Esophagus muscularis mucosa (tissue), 4 donors: ENCODE measurements at regions not wholly inside any gene's neighbourhood (a gene's known extent, or its start where the extent isn't known, plus 50 kb on each side); places are given as distances from the start of the nearest gene placed in this dataset.

ENCODE experiments used
- DNase-seq: peaks from one replicate; pipeline ENCODE4 v3.0.0-alpha.2; 2017; ENCODE audit errors: extremely low spot score
- H3K27ac ChIP-seq, 4 donors: fragments of 200-600 bp; sonication (generic); replicated peaks in 1 of 4; 1 replicate in 3 of 4; 2 replicates in 1 of 4; pipeline ENCODE4 v1.5.1; 2016 to 2019; ENCODE audit warnings: mild to moderate bottlenecking in 1 of 4
- H3K27me3 ChIP-seq, 4 donors: fragments of 200-600 bp; sonication (generic); one replicate each; pipeline versions ENCODE4 v1.5.1 to v1.6.0; 2016 to 2019
- H3K36me3 ChIP-seq, 4 donors: fragments of 200-600 bp; sonication (generic); one replicate each; pipeline ENCODE4 v1.5.1; 2016 to 2019
- H3K4me1 ChIP-seq, 4 donors: fragments of 200-600 bp; sonication (generic); one replicate each; pipeline ENCODE4 v1.5.1; 2016 to 2019
- H3K4me3 ChIP-seq, 4 donors: fragments of 200-600 bp; sonication (generic); 1 replicate in 2 of 4; 2 replicates in 2 of 4; pipeline ENCODE4 v1.5.1; 2016 to 2019; ENCODE audit warnings: mild to moderate bottlenecking in 4 of 4, moderate library complexity in 1 of 4
- H3K9me3 ChIP-seq, 4 donors: fragments of 200-600 bp; sonication (generic); 1 replicate in 3 of 4; 2 replicates in 1 of 4; pipeline ENCODE4 v1.5.1; 2016 to 2019
- CTCF ChIP-seq, 3 experiments: fragments of 200-600 bp in 2 of 3; fragments of 450-650 bp in 1 of 3; sonication (generic) in 2 of 3; IDR thresholded peaks; one replicate each; pipeline ENCODE4 v1.5.1; 2017 to 2019; ENCODE audit warnings: antibody characterized with exemption in 3 of 3, mild to moderate bottlenecking in 2 of 3, moderate library complexity in 1 of 3
- EP300 ChIP-seq: sonication (generic); formaldehyde crosslinking; IDR thresholded peaks from one replicate; pipeline ENCODE4 v1.6.1; 2017; ENCODE audit warnings: antibody characterized with exemption
- POLR2A ChIP-seq: fragments of 450-650 bp; IDR thresholded peaks from one replicate; pipeline ENCODE4 v1.6.1; 2017; ENCODE audit warnings: antibody characterized with exemption, moderate library complexity, mild to moderate bottlenecking, low read depth
- POLR2AphosphoS5 ChIP-seq, 2 donors: sonication (generic); formaldehyde crosslinking; IDR thresholded peaks; one replicate each; pipeline ENCODE4 v1.6.1; 2017; ENCODE audit warnings: antibody characterized with exemption in 2 of 2
- WGBS: methylation state at CpG from one replicate; pipeline ENCODE4 v1.1.5; 2018; 5-methylcytosine and 5-hydroxymethylcytosine counted together
- intact Hi-C: fragments of 100-400 bp; cut with DNase I; formaldehyde crosslinking; loops from one replicate; pipeline ENCODE4 v1.15.1; 2023

GRCh38 chr1:221328371-221328770 lies 413.5 kb downstream of the DUSP10 start:
- intact Hi-C loops: no loop called here
- Histone ChIP-seq H3K4me1 (peaks cover 0 to 1% (median 0%) of the 10 kb centered on the region in 4 donors), H3K27ac (no peak overlapping the region), H3K36me3 (no peaks in the 10 kb centered on the region), H3K4me3 (no peak overlapping the region), H3K27me3 (no peaks in the 10 kb centered on the region), H3K9me3 (peaks cover 0 to 19% (median 13%) of the 10 kb centered on the region in 4 donors)
- TF ChIP-seq POLR2A (no peak), CTCF (IDR thresholded peaks at IDR 0.05) (no peak), POLR2AphosphoS5 (IDR thresholded peaks at IDR 0.05) (no peak), EP300 (no peak)
- no peak for DNase-seq
- 85% methylated on average over 2 of the region's 2 CpGs for WGBS

- 95% methylated on average over 1 of the region's 1 CpG for WGBS
- no peak overlapping the region for H3K4me3 ChIP-seq
- H3K9me3 ChIP-seq: peaks cover 0 to 19% (median 13%) of the 10 kb centered on the region in 4 donors
- no peak overlapping the region for H3K27ac ChIP-seq
- H3K36me3 ChIP-seq: no peaks in the 10 kb centered on the region
- no peak for DNase-seq
- peaks cover 0 to 33% (median 31%) of the 10 kb centered on the region in 4 donors for H3K4me1 ChIP-seq
- intact Hi-C loops: no loop called here
- no peaks in the 10 kb centered on the region for H3K27me3 ChIP-seq
- no peak for TF ChIP-seq CTCF (IDR thresholded peaks at IDR 0.05)
- no peak for TF ChIP-seq POLR2A
- no peak for TF ChIP-seq POLR2AphosphoS5 (IDR thresholded peaks at IDR 0.05)
- TF ChIP-seq EP300: no peak
Observed at GRCh38 chr1:221331273-221332183, 410.4 kb downstream of the DUSP10 start.

- intact Hi-C loops: no loop called here
- DNase-seq: no peak
- no peak for TF ChIP-seq POLR2AphosphoS5 (IDR thresholded peaks at IDR 0.05)
- H3K27ac ChIP-seq: peak overlapping the region; percentile 17 to 82 (median 71)
- peaks cover 0 to 19% (median 13%) of the 10 kb centered on the region in 4 donors for H3K9me3 ChIP-seq
- H3K27me3 ChIP-seq: no peaks in the 10 kb centered on the region
- 23% methylated on average over 2 of the region's 2 CpGs for WGBS
- no peaks in the 10 kb centered on the region for H3K36me3 ChIP-seq
- no peak overlapping the region for H3K4me3 ChIP-seq
- peaks cover 0 to 39% (median 33%) of the 10 kb centered on the region in 4 donors for H3K4me1 ChIP-seq
Observed at GRCh38 chr1:221334062-221334461, 407.8 kb downstream of the DUSP10 start.

GRCh38 chr1:221335161-221336101 lies 406.5 kb downstream of the DUSP10 start:
- no peaks in the 10 kb centered on the region for H3K27me3 ChIP-seq
- H3K9me3 ChIP-seq: peaks cover 0 to 19% (median 11%) of the 10 kb centered on the region in 4 donors
- 34% methylated on average over 5 of the region's 5 CpGs for WGBS
- H3K4me3 ChIP-seq: peak overlapping the region in 3 of 4 donors; percentile 0 to 26 (median 25)
- peaks cover 0 to 39% (median 33%) of the 10 kb centered on the region in 4 donors for H3K4me1 ChIP-seq
- intact Hi-C loops: no loop called here
- H3K36me3 ChIP-seq: no peaks in the 10 kb centered on the region
- no peak for TF ChIP-seq CTCF (IDR thresholded peaks at IDR 0.05)
- TF ChIP-seq POLR2AphosphoS5 (IDR thresholded peaks at IDR 0.05): peak in 1 of 2 donors; percentile 8
- TF ChIP-seq EP300: no peak
- TF ChIP-seq POLR2A: no peak
- H3K27ac ChIP-seq: peak overlapping the region; percentile 74 to 82 (median 74)
- DNase-seq: no peak
